ENCODE measurements at regions not wholly inside any gene's neighbourhood (a gene's known extent, or its start where the extent isn't known, plus 50 kb on each side); places are given as distances from the start of the nearest gene placed in this dataset.

DNA sequence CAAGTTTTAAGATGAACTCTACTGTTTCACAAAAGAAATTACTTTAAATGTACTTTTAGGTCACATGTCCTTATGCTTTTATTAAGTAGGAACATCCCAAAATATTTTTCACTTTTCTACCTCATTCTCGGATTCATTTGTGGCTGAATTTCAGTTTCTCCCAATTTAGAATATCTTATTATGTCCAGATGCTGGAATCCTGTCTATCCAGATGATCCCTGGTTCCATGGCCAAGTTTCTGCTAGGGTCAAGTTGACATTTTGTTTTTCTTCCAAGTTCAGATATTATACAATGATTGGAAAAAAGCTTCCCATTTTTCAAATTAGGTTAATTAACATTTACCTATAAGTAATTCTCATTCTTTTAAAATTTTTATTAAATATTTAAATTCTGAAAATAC lies 181.8 kb upstream of the SLC16A7 start:
- TF ChIP-seq CTCF (IDR thresholded peaks at IDR 0.05; ENCODE audit: low read depth, low read length, poor library complexity, severe bottlenecking) (no peak), EZH2phosphoT487 (IDR thresholded peaks at IDR 0.05; ENCODE audit: borderline replicate concordance, low read length) (no peak)
